Cardiac fibroblast (primary cell): ENCODE measurements at regions not wholly inside any gene's neighbourhood (a gene's known extent, or its start where the extent isn't known, plus 50 kb on each side); places are given as distances from the start of the nearest gene placed in this dataset.
A peak's percentile ranks its signal among the peaks of the same experiment; 100 is the strongest.

ENCODE experiments used
- DNase-seq, 2 donors: peaks; one replicate each; pipeline versions ENCODE4 v3.0.0 to v3.0.0-alpha.2; 2010; ENCODE audit warnings: low read depth in 2 of 2
- H3K4me3 ChIP-seq, 2 donors: replicated peaks in 1 of 2; 1 replicate in 1 of 2; 2 replicates in 1 of 2; pipeline ENCODE4 v1.5.1; 2011; ENCODE audit warnings: low read depth in 2 of 2, low read length in 2 of 2, mild to moderate bottlenecking in 2 of 2, moderate library complexity in 1 of 2
- TF ChIP-seq, protein P1 (sequence below): IDR thresholded peaks from one replicate; pipeline ENCODE4 v1.5.1; 2011; ENCODE audit warnings: low read depth, mild to moderate bottlenecking, low read length, inconsistent platforms

DNA sequence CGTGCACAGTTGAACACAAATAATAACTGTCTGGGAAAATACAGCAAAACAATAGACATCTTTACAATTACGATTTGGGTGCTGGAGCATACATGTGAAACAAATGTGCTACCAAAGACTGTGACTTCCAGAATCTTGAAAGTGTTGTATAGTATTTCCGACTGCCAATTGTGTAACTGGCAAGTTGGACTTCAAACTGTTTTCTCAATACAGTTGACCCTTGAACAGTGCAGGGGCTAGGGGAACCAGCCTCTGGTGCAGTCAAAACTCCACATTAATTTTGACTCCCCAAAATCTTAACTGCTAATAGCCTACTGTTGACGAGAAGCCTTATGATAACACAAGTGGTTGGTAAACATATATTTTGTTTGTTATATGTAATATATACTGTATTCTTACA, 904.2 kb downstream of the EPHA3 start:
- TF ChIP-seq, protein P1, sequence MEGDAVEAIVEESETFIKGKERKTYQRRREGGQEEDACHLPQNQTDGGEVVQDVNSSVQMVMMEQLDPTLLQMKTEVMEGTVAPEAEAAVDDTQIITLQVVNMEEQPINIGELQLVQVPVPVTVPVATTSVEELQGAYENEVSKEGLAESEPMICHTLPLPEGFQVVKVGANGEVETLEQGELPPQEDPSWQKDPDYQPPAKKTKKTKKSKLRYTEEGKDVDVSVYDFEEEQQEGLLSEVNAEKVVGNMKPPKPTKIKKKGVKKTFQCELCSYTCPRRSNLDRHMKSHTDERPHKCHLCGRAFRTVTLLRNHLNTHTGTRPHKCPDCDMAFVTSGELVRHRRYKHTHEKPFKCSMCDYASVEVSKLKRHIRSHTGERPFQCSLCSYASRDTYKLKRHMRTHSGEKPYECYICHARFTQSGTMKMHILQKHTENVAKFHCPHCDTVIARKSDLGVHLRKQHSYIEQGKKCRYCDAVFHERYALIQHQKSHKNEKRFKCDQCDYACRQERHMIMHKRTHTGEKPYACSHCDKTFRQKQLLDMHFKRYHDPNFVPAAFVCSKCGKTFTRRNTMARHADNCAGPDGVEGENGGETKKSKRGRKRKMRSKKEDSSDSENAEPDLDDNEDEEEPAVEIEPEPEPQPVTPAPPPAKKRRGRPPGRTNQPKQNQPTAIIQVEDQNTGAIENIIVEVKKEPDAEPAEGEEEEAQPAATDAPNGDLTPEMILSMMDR: no peak
- H3K4me3 ChIP-seq: no peak overlapping the region
- DNase-seq: no peak

GRCh38 chr3:90011996-90012395, 904.6 kb downstream of the EPHA3 start:
- no peak overlapping the region for H3K4me3 ChIP-seq
- TF ChIP-seq, protein P1: no peak

DNA sequence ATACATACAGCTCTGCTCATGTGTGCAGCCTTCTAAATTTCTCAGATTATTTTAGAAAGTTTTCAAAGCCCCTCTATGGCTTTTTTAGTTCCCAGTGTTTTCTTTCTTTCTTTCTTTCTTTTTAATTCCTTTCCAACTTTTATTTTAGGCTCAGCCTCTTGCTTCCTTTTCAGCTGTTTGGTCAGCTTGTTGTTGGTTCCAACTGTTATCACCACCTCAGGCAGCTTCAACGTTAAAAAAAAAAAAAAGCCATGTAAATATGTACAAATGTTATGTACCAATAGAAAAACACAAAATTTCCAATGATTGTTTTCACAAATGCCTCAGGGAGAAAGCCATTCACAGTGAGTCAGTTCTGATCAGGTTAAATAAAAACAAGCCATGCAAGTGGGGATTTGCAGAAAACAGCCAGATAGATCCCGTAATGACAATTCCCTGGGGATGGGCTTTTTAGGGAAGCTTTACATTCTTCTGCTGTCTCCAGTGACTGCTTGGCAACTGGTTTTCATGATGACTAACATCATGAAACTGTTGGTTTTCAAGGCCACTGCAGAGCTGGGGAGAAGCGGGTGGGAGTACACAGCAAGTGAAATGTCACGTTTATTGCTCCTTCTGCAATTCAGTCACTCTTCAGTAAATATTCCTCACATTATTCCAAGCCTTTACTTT, 908.4 kb downstream of the EPHA3 start:
- peak; percentile 96 to 98 for DNase-seq
- H3K4me3 ChIP-seq: no peak overlapping the region
- TF ChIP-seq, protein P1: no peak

More at GRCh38 chr3:90011996-90012395, 904.6 kb downstream of the EPHA3 start:
- no peak for DNase-seq

DNA sequence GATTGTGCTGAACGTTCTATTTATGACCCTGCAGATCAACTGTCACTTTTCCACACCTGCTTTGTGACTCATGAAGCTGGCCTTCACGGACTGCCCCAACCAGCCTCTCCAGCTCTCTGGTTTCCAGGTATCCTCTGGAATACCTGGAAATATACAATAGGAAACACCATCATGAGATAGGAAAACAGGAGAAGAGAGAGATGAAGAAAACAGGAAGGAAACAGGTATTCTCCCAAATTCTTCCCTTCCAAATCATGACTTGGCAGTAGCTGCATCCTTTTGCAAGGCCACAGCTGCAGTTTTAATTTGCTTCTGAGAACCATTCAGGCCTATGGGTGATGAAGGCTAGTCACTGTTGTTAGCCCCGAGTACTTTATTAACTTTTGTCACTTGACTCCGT, 909.1 kb downstream of the EPHA3 start:
- TF ChIP-seq, protein P1: no peak
- no peak overlapping the region for H3K4me3 ChIP-seq
- peak in 1 of 2 donors; percentile 29 for DNase-seq

DNA sequence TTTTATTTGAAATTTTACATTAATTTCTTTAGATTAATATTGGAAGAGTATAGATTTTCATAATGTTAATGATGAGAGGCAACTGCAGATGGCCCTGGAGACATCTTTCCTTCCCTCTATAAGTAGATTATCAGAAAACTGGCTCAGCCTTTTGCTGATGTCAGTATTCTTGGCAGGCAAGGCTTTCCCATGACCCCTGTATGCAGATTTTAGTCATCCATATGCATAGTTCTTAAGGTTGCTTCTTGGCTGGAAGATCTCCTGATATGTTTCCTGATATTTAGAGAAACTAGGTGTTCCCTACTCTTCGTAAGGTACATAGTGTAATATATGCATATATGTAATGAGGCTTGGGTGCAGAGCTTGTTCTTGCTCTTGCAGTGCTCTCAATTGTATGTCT, 911.4 kb downstream of the EPHA3 start:
- TF ChIP-seq, protein P1: no peak
- peak; percentile 29 to 46 for DNase-seq

DNA sequence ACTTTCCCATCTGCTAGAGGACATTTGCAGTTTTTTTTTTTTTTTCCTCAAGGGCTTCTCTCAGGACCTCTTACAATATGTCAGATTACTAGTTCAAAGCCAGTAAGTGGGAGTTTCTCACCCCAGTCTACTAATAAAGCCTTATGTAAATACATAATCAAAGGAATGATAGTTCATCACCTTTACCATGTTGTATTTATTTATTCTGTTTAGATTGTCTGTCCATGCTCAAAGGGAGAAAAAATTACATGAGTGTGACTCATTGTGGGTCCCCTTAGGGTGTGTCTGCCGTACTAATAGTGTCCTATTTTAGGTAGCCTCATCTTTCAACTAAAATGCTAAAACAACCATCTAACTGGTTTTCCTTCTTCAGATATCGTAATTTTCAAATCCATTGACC, 917.6 kb downstream of the EPHA3 start:
- DNase-seq: no peak
- no peak overlapping the region for H3K4me3 ChIP-seq
- TF ChIP-seq, protein P1: no peak

More for the DNA sequence above, 911.4 kb downstream of the EPHA3 start:
- no peak overlapping the region for H3K4me3 ChIP-seq

- TF ChIP-seq, protein P1: no peak
- H3K4me3 ChIP-seq: no peak overlapping the region
- DNase-seq: no peak
These were observed 919.0 kb downstream of the EPHA3 start for GRCh38 chr3:90026406-90026805.
